C4-2B (cell line): ENCODE measurements at regions not wholly inside any gene's neighbourhood (a gene's known extent, or its start where the extent isn't known, plus 50 kb on each side); places are given as distances from the start of the nearest gene placed in this dataset.

Source experiments
- H3K27ac ChIP-seq: fragments of 450-650 bp; 2 replicates; pipeline ENCODE4 v1.5.1; 2017
- ZFX ChIP-seq: fragments of 450-650 bp; IDR thresholded peaks from 2 replicates; pipeline ENCODE4 v1.6.1; 2017
- TF ChIP-seq, protein P1 (sequence below): fragments of 450-650 bp; conservative IDR thresholded peaks from 2 replicates; pipeline ENCODE4 v1.5.1; 2017; ENCODE audit warnings: mild to moderate bottlenecking

DNA sequence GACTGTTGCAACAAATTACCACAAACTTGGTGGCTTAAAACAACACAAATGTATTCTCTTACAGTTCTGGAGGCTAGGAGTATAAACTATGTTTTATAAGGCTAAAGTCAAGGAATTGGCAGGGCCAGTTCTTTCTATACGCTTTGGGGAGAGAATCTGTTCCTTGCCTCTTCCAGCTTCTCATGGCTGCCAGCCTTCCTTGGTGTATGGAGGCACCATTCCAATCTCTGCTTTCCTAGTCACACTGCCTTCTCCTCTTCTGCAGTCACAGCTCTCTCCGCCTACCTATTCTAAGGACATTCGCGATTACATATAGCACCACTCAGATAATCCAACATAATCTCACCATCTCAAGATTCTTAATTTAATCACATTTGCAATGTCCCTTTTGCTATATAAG lies 140.4 kb upstream of the GNAO1 start:
- no peak overlapping the region for H3K27ac ChIP-seq
- TF ChIP-seq, protein P1, sequence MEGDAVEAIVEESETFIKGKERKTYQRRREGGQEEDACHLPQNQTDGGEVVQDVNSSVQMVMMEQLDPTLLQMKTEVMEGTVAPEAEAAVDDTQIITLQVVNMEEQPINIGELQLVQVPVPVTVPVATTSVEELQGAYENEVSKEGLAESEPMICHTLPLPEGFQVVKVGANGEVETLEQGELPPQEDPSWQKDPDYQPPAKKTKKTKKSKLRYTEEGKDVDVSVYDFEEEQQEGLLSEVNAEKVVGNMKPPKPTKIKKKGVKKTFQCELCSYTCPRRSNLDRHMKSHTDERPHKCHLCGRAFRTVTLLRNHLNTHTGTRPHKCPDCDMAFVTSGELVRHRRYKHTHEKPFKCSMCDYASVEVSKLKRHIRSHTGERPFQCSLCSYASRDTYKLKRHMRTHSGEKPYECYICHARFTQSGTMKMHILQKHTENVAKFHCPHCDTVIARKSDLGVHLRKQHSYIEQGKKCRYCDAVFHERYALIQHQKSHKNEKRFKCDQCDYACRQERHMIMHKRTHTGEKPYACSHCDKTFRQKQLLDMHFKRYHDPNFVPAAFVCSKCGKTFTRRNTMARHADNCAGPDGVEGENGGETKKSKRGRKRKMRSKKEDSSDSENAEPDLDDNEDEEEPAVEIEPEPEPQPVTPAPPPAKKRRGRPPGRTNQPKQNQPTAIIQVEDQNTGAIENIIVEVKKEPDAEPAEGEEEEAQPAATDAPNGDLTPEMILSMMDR, result no peak
- no peak for TF ChIP-seq ZFX

DNA sequence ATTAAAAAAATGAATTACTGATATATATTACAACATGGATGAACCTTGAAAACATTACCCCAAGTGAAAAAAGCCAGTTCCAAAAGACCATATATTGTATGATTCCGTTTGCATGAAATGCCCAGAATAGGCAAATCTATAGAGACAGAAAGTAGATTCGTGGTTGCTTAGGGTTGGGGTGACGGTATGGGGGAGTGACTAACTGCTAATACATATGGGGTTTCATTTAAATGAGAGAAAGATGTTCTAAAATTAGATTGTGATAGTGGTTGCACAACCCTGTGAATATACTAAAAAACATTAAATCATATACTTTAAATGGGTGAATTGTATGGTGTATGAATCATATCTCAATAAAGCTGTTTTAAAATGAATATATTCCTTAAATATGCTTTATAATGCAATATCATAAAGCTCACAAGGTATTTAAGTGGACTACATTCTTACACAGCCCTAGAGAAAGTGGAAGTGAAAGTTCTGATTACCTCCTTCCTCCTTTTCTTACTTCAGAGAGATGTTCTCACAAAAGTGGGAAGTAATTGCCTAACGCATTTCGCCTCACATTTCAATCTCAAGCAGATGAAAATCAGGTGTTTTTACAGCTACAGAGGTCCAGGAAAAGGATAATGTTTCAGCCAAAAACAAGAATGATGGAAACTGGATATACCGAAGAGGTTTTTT lies 142.7 kb upstream of the GNAO1 start:
- TF ChIP-seq, protein P1, result no peak
- no peak for TF ChIP-seq ZFX
- no peak overlapping the region for H3K27ac ChIP-seq

DNA sequence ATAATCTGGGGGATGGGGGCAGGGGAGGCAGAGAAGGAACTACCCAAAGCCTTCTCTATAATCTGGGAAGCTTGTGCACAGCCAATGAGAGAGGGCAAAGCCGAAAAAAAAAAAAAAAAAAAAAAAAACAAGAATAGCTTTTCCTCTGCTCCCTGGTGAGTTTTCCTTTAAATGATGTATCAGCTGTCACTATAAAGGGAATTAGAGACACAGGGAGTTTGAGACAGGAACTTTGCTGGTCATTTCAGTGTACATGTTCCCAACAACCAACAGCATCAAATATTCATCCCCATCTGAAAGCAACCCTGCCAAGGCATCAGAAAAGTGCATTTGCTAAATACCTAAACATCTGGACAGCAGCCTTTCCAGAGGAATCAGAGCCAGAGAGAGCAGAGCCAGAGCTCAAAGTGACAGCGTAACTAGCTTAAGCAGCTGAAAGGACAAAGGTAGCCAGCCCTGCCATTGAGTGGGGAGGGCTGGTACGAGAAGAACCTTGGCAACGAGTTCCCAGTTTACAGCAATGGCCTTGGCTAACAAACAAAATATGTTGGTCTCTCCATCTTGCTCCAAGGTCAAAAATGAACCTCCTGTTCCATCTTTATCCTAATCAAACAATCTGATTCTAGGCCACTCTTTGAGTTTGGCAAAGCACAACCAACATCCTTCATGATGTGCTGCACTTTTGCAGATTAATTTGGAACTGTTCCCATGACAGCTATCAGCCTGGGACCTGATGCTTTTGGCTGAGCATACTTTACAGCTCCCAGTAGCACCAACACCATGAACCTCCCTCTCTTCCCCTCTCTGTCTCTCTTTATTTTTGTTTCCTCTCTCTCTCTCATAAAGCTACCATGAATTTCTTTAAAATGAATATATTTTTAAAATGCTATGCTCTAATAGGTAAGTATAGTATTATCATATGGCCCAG lies 143.7 kb upstream of the GNAO1 start:
- no peak overlapping the region for H3K27ac ChIP-seq
- TF ChIP-seq, protein P1, result no peak
- no peak for TF ChIP-seq ZFX

DNA sequence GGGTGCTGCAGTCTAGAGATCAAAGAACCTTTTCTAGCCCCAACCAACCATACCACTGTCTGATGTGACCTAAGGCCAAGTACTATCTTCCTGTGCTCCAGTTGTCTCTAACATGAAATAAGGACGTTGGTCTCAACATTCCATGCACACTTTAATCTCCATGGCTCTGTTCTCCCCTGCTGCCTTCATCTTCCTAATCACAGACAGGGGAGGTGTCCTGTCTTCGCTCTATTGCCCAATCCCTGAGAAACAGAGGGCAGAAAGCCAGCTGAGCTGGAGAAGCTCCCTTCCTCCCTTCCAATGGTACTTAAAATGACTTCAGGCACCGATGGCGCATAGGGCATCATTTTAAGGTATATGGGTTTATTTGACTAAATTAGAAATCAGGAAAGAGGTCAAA lies 148.9 kb upstream of the GNAO1 start:
- TF ChIP-seq ZFX, result no peak
- TF ChIP-seq, protein P1, result no peak
- H3K27ac ChIP-seq, result no peak overlapping the region

DNA sequence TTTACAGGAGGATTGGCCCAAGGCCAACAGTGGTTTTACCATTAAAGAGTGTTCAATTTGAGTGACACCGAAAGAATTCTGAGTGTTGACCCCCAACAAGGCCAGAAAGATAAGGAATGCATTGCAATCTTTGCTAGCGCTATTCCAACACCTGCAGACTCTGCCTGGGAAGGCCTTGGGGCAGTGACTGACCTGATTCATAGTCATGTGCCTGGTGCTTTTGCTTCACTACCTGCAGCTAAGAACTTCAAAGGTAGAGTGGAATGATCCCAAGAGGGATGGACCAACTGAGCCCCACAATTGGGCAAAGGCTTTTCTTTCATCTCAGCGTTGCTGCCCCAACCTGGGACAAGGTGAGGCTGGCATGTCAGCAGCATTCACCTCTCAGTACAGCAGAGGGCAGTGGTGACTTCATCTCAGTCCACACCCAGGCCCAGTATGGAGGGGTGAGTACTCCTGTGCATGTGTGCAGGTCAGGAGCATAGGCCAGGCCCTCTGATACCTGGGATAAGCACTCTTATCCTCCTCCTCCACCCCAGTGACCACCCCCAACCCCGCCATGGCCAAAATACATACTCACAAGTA lies 149.6 kb upstream of the GNAO1 start:
- TF ChIP-seq, protein P1, result peak; percentile 49
- no peak for TF ChIP-seq ZFX
- no peak overlapping the region for H3K27ac ChIP-seq

DNA sequence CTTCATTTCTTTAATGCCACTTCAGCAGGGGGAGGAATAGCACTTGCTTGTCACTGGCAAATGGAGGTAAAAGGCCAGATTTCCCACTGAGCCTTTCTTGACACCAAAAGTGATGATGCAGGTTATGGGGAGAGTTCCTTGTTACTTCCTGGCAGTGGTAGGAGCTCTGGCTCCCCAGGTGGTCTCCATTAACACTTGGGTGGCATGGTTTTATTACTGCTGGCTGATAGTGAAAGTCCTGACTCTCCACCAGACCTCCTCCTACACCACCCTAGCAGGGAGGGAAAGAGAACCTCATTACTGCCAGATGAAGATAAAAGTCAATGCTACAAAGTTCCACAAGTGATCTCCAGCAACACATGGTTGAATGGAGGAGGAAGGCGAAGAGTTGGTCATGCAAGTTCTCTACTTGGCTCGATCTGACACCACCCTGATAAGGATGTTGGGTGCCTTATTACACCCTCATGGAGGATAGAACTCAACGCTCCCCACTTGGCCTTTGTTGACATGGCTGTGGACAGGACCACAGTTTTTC lies 152.7 kb upstream of the GNAO1 start:
- no peak overlapping the region for H3K27ac ChIP-seq
- TF ChIP-seq, protein P1, result no peak
- TF ChIP-seq ZFX, result no peak
